ENCODE measurements at regions not wholly inside any gene's neighbourhood (a gene's known extent, or its start where the extent isn't known, plus 50 kb on each side); places are given as distances from the start of the nearest gene placed in this dataset.

- TF ChIP-seq GABPA (IDR thresholded peaks at IDR 0.05; ENCODE audit: low read depth) (no peak), CTCF (IDR thresholded peaks at IDR 0.05; ENCODE audit: insufficient read depth, low read length) (no peak), REST (IDR thresholded peaks at IDR 0.05; ENCODE audit: insufficient replicate concordance, low read depth) (no peak), SPI1 (IDR thresholded peaks at IDR 0.05; ENCODE audit: borderline replicate concordance, low read depth) (no peak)
- Histone ChIP-seq H3K4me3 (replicated peaks; ENCODE audit: insufficient read depth, low read length) (no peak overlapping the region), H3K27me3 (ENCODE audit: insufficient read depth, poor library complexity, severe bottlenecking) (no peaks in the 10 kb centered on the region), H3K27ac (replicated peaks) (no peak overlapping the region)
- no peak for DNase-seq (ENCODE audit: low read depth in 1 of 2, low spot score in 1 of 2)
These were observed 151.5 kb downstream of the NHLRC3 start for GRCh38 chr13:39189778-39190177.

- no peak for TF ChIP-seq POLR2AphosphoS5 (IDR thresholded peaks at IDR 0.05; ENCODE audit: low read depth)
- DNase-seq (ENCODE audit: low read depth in 1 of 2, low spot score in 1 of 2) = no peak
- Histone ChIP-seq H3K27me3 (ENCODE audit: insufficient read depth, poor library complexity, severe bottlenecking) (no peaks in the 10 kb centered on the region), H3K4me3 (replicated peaks; ENCODE audit: insufficient read depth, low read length) (no peak overlapping the region), H3K27ac (replicated peaks) (no peak overlapping the region)
These were observed 158.8 kb downstream of the NHLRC3 start for GRCh38 chr13:39196965-39197646.

- Histone ChIP-seq H3K27me3 (ENCODE audit: insufficient read depth, poor library complexity, severe bottlenecking) (no peaks in the 10 kb centered on the region), H3K4me3 (replicated peaks; ENCODE audit: insufficient read depth, low read length) (no peak overlapping the region), H3K27ac (replicated peaks) (no peak overlapping the region)
- TF ChIP-seq GABPA (IDR thresholded peaks at IDR 0.05; ENCODE audit: low read depth) = no peak
- TF ChIP-seq CTCF (IDR thresholded peaks at IDR 0.05; ENCODE audit: insufficient read depth, low read length) = no peak
- no peak for TF ChIP-seq REST (IDR thresholded peaks at IDR 0.05; ENCODE audit: insufficient replicate concordance, low read depth)
- TF ChIP-seq POLR2AphosphoS5 (IDR thresholded peaks at IDR 0.05; ENCODE audit: low read depth) = no peak
- TF ChIP-seq SPI1 (IDR thresholded peaks at IDR 0.05; ENCODE audit: borderline replicate concordance, low read depth) = no peak
- DNase-seq (ENCODE audit: low read depth in 1 of 2, low spot score in 1 of 2) = no peak
These were observed 159.4 kb downstream of the NHLRC3 start for GRCh38 chr13:39197647-39198007.

- Histone ChIP-seq H3K27ac (replicated peaks) (no peak overlapping the region), H3K4me3 (replicated peaks; ENCODE audit: insufficient read depth, low read length) (no peak overlapping the region), H3K27me3 (ENCODE audit: insufficient read depth, poor library complexity, severe bottlenecking) (no peaks in the 10 kb centered on the region)
- no peak for DNase-seq (ENCODE audit: low read depth in 1 of 2, low spot score in 1 of 2)
- no peak for TF ChIP-seq POLR2AphosphoS5 (IDR thresholded peaks at IDR 0.05; ENCODE audit: low read depth)
- TF ChIP-seq SPI1 (IDR thresholded peaks at IDR 0.05; ENCODE audit: borderline replicate concordance, low read depth) = no peak
- TF ChIP-seq CTCF (IDR thresholded peaks at IDR 0.05; ENCODE audit: insufficient read depth, low read length) = no peak
- TF ChIP-seq REST (IDR thresholded peaks at IDR 0.05; ENCODE audit: insufficient replicate concordance, low read depth) = no peak
- TF ChIP-seq GABPA (IDR thresholded peaks at IDR 0.05; ENCODE audit: low read depth) = no peak
These were observed 162.1 kb downstream of the NHLRC3 start for GRCh38 chr13:39200249-39200910.
